IMR-90 (cell line): ENCODE measurements at regions not wholly inside any gene's neighbourhood (a gene's known extent, or its start where the extent isn't known, plus 50 kb on each side); places are given as distances from the start of the nearest gene placed in this dataset.

Source experiments
- ATAC-seq: fragments of 200-7000 bp; cut with Tn5 transposase; 2 replicates; pipeline ENCODE4 v1.9.1; 2020; ENCODE audit warnings: low read depth, mild to moderate bottlenecking, moderate library complexity
- BruUV-seq: library from RNA; stranded (reverse); fragments of 400-500 nt; replicated peaks from 2 replicates; lab custom pipeline; 2021; lab: Mats Ljungman, UMichigan
- CTCF ChIA-PET: fragments of 300-600 bp; formaldehyde crosslinking; extraction: SDS; loops from one replicate; lab custom pipeline; 2021; ENCODE audit warnings: antibody characterized with exemption; lab: Yijun Ruan, JAX
- POLR2A ChIA-PET: fragments of 300-600 bp; sonication (Branson Sonifier 250); formaldehyde crosslinking; loops from one replicate; lab custom pipeline; 2022; ENCODE audit warnings: antibody characterized with exemption; ENCODE audit not compliant: unreplicated experiment; lab: Charles Lee
- DNase-seq: peaks from one replicate; pipeline ENCODE4 v3.0.0; 2013
- H2AFZ ChIP-seq: replicated peaks from 2 replicates; pipeline ENCODE3; 2013; ENCODE audit warnings: low read length, mild to moderate bottlenecking; ENCODE audit not compliant: poor library complexity
- H2AK5ac ChIP-seq: 2 replicates; pipeline ENCODE4 v1.6.1; 2013; ENCODE audit warnings: low read depth, low read length, inconsistent platforms
- H2AK9ac ChIP-seq: replicated peaks from 2 replicates; pipeline ENCODE3; 2013; ENCODE audit warnings: mild to moderate bottlenecking, low read depth, low read length, moderate library complexity; ENCODE audit not compliant: poor library complexity
- H2BK120ac ChIP-seq: 2 replicates; pipeline ENCODE4 v1.6.1; 2013; ENCODE audit warnings: low read depth, low read length, inconsistent platforms
- H2BK15ac ChIP-seq: 3 replicates; pipeline ENCODE4 v1.6.1; 2013; ENCODE audit warnings: low read depth, low read length, inconsistent platforms
- H2BK20ac ChIP-seq: 2 replicates; pipeline ENCODE4 v1.6.1; 2013; ENCODE audit warnings: low read depth, mild to moderate bottlenecking, inconsistent platforms, low read length, moderate library complexity
- H2BK5ac ChIP-seq: 2 replicates; pipeline ENCODE4 v1.6.1; 2013; ENCODE audit warnings: mild to moderate bottlenecking, low read depth, low read length, inconsistent platforms; ENCODE audit not compliant: poor library complexity, severe bottlenecking
- H3K14ac ChIP-seq: replicated peaks from 2 replicates; pipeline ENCODE4 v1.6.1; 2013; ENCODE audit warnings: low read depth, low read length, inconsistent platforms
- H3K18ac ChIP-seq: 2 replicates; pipeline ENCODE4 v1.6.1; 2013; ENCODE audit warnings: low read depth, low read length, control low read depth
- H3K23ac ChIP-seq: 2 replicates; pipeline ENCODE4 v1.6.1; 2013; ENCODE audit warnings: low read depth, low read length, inconsistent platforms
- H3K27ac ChIP-seq: 2 replicates; pipeline ENCODE4 v1.5.1; 2013; ENCODE audit warnings: mild to moderate bottlenecking, control low read depth, low read length; ENCODE audit not compliant: insufficient read depth
- H3K27me3 ChIP-seq: 2 replicates; pipeline ENCODE4 v1.6.1; 2013; ENCODE audit warnings: low read length; ENCODE audit not compliant: control insufficient read depth, insufficient read depth
- H3K36me3 ChIP-seq: 2 replicates; pipeline ENCODE4 v1.6.1; 2013; ENCODE audit warnings: low read length, mixed read lengths; ENCODE audit not compliant: control insufficient read depth, insufficient read depth
- H3K4ac ChIP-seq: 2 replicates; pipeline ENCODE4 v1.6.1; 2013; ENCODE audit warnings: low read depth, low read length, inconsistent platforms
- H3K4me1 ChIP-seq: 2 replicates; pipeline ENCODE4 v1.6.1; 2013; ENCODE audit warnings: low read length, mixed read lengths; ENCODE audit not compliant: control insufficient read depth, insufficient read depth
- H3K4me2 ChIP-seq: 2 replicates; pipeline ENCODE4 v1.6.1; 2013; ENCODE audit warnings: low read depth, mild to moderate bottlenecking, control low read depth, low read length, moderate library complexity
- H3K4me3 ChIP-seq: 2 replicates; pipeline ENCODE4 v1.5.1; 2013; ENCODE audit warnings: low read depth, mild to moderate bottlenecking, control low read depth, low read length, moderate library complexity; ENCODE audit not compliant: insufficient read depth
- H3K56ac ChIP-seq: 2 replicates; pipeline ENCODE4 v1.6.1; 2013; ENCODE audit warnings: low read length, inconsistent platforms; ENCODE audit not compliant: insufficient read depth; ENCODE audit errors: extremely low read depth
- H3K79me1 ChIP-seq, 2 experiments: 2 replicates each; pipeline ENCODE4 v1.6.1; 2013; ENCODE audit warnings: low read length in 2 of 2, inconsistent platforms in 1 of 2, low read depth in 1 of 2
- H3K9ac ChIP-seq: 2 replicates; pipeline ENCODE4 v1.6.1; 2013; ENCODE audit warnings: low read depth, low read length, control low read depth
- H3K9me1 ChIP-seq: 2 replicates; pipeline ENCODE4 v1.6.1; 2013; ENCODE audit warnings: low read length, inconsistent platforms; ENCODE audit not compliant: insufficient read depth
- H3K9me3 ChIP-seq: 2 replicates; pipeline ENCODE4 v1.6.1; 2013; ENCODE audit warnings: low read length; ENCODE audit not compliant: control insufficient read depth, insufficient read depth
- H4K20me1 ChIP-seq: 2 replicates; pipeline ENCODE4 v1.6.1; 2013; ENCODE audit warnings: low read length, inconsistent platforms; ENCODE audit not compliant: insufficient read depth
- H4K5ac ChIP-seq: 2 replicates; pipeline ENCODE4 v1.6.1; 2013; ENCODE audit warnings: mild to moderate bottlenecking, low read depth, low read length, control low read depth
- H4K8ac ChIP-seq, 2 experiments: 2 replicates each; pipeline ENCODE4 v1.6.1; 2013; ENCODE audit warnings: low read depth in 2 of 2, low read length in 2 of 2, control low read depth in 1 of 2, inconsistent platforms in 1 of 2
- H4K91ac ChIP-seq: 2 replicates; pipeline ENCODE4 v1.6.1; 2013; ENCODE audit warnings: low read depth, low read length, inconsistent platforms; ENCODE audit not compliant: insufficient read depth
- BHLHE40 ChIP-seq: fragments of 150-350 bp; IDR thresholded peaks from 2 replicates; pipeline ENCODE4 v1.6.1; 2016; ENCODE audit warnings: mild to moderate bottlenecking, low read depth, low read length
- CEBPB ChIP-seq: IDR thresholded peaks from 2 replicates; pipeline ENCODE4 v1.6.1; 2012; ENCODE audit warnings: low read depth, low read length, improper control_type of control experiment
- CHD1 ChIP-seq: IDR thresholded peaks from 2 replicates; pipeline ENCODE4 v1.6.1; 2012; ENCODE audit warnings: low read depth, low read length, improper control_type of control experiment
- FOS ChIP-seq: fragments of 150-350 bp; IDR thresholded peaks from 2 replicates; pipeline ENCODE4 v1.6.1; 2016; ENCODE audit warnings: low read depth, low read length
- MAFK ChIP-seq: IDR thresholded peaks from 2 replicates; pipeline ENCODE4 v1.6.1; 2012; ENCODE audit warnings: low read depth, low read length, improper control_type of control experiment
- MAZ ChIP-seq: IDR thresholded peaks from 2 replicates; pipeline ENCODE4 v1.6.1; 2012; ENCODE audit warnings: low read depth, mild to moderate bottlenecking, low read length, improper control_type of control experiment, moderate library complexity, borderline replicate concordance
- MXI1 ChIP-seq: IDR thresholded peaks from 2 replicates; pipeline ENCODE4 v1.6.1; 2012; ENCODE audit warnings: low read depth, mild to moderate bottlenecking, low read length, moderate library complexity, borderline replicate concordance
- POLR2A ChIP-seq: IDR thresholded peaks from 2 replicates; pipeline ENCODE4 v1.6.1; 2012; ENCODE audit warnings: mild to moderate bottlenecking, low read depth, low read length
- RCOR1 ChIP-seq: IDR thresholded peaks from 2 replicates; pipeline ENCODE4 v1.6.1; 2012; ENCODE audit warnings: mild to moderate bottlenecking, low read length, improper control_type of control experiment; ENCODE audit not compliant: insufficient replicate concordance
- RFX5 ChIP-seq: IDR thresholded peaks from 2 replicates; pipeline ENCODE4 v1.8.0; 2012; ENCODE audit warnings: low read depth, mild to moderate bottlenecking, low read length, moderate library complexity
- WGBS, 2 experiments: methylation state at CpG; one replicate each; pipeline versions ENCODE4 v1.1.5 to v1.1.7; 2013; ENCODE audit warnings: missing lambda C conversion rate in 2 of 2; ENCODE audit not compliant: insufficient read length in 1 of 2; ENCODE audit errors: extremely low coverage in 2 of 2; 5-methylcytosine and 5-hydroxymethylcytosine counted together
- dilution Hi-C: fragments of 300-500 bp; cut with HindIII; formaldehyde crosslinking; loops from one replicate; pipeline ENCODE4 v1.14.3; 2018; ENCODE audit warnings: low sequenced_read_pairs; ENCODE audit not compliant: unreplicated experiment
- in situ Hi-C: fragments of 300-500 bp; cut with MboI; formaldehyde crosslinking; loops from 3 replicates; pipeline ENCODE4 v1.14.3; 2019; ENCODE audit warnings: low sequenced_read_pairs, inconsistent platforms, mixed read lengths
- intact Hi-C: fragments of 100-400 bp; cut with micrococcal nuclease; formaldehyde crosslinking; loops from 2 replicates; pipeline ENCODE4 v1.10.0; 2022
- TF ChIP-seq, protein P1 (sequence below): fragments of 150-350 bp; IDR thresholded peaks from 2 replicates; pipeline ENCODE4 v1.6.1; 2016; ENCODE audit warnings: low read depth, mild to moderate bottlenecking, low read length, moderate library complexity, borderline replicate concordance
- TF ChIP-seq, protein P2 (sequence below): fragments of 150-350 bp; IDR thresholded peaks from 2 replicates; pipeline ENCODE4 v1.6.1; 2017; ENCODE audit warnings: mild to moderate bottlenecking, antibody characterized with exemption, low read length, low read depth
- TF ChIP-seq, protein P3 (sequence below): conservative IDR thresholded peaks from 2 replicates; pipeline ENCODE4 v1.5.1; 2012; ENCODE audit warnings: mild to moderate bottlenecking, low read depth, low read length, improper control_type of control experiment

- Histone ChIP-seq H3K4me2 (no peak overlapping the region), H3K9ac (no peak overlapping the region), H3K27me3 (no peaks in the 10 kb centered on the region), H4K5ac (no peak overlapping the region), H3K14ac (no peak overlapping the region), H3K4me3 (no peak overlapping the region), H3K23ac (no peak overlapping the region), H3K18ac (no peak overlapping the region), H3K4ac (no peak overlapping the region), H3K4me1 (no peaks in the 10 kb centered on the region), H3K56ac (no peak overlapping the region), H4K8ac (no peak overlapping the region), H2BK120ac (no peak overlapping the region), H2AFZ (no peak overlapping the region), H2BK20ac (no peak overlapping the region), H3K9me1 (no peaks in the 10 kb centered on the region), H2AK5ac (no peak overlapping the region), H4K91ac (no peak overlapping the region), H3K9me3 (no peaks in the 10 kb centered on the region), H3K79me1 (no peaks in the 10 kb centered on the region), H4K20me1 (no peaks in the 10 kb centered on the region), H2BK5ac (no peak overlapping the region), H3K36me3 (no peaks in the 10 kb centered on the region), H3K27ac (no peak overlapping the region), H2AK9ac (no peak overlapping the region), H2BK15ac (no peak overlapping the region)
- dilution Hi-C loops: no loop called here
- no CpG with 5 or more reads among the region's 4 CpGs for WGBS, 2 experiments
- BruUV-seq: no TSS peak
- ATAC-seq (no peak), DNase-seq (no peak)
- in situ Hi-C loops: no loop called here
- POLR2A ChIA-PET: no interaction called here
- intact Hi-C loops: no loop called here
- CTCF ChIA-PET: no interaction called here
- no peak for TF ChIP-seq MAZ
- TF ChIP-seq MXI1: no peak
- TF ChIP-seq CEBPB: no peak
- TF ChIP-seq RCOR1: no peak
- no peak for TF ChIP-seq FOS
- TF ChIP-seq, protein P1, sequence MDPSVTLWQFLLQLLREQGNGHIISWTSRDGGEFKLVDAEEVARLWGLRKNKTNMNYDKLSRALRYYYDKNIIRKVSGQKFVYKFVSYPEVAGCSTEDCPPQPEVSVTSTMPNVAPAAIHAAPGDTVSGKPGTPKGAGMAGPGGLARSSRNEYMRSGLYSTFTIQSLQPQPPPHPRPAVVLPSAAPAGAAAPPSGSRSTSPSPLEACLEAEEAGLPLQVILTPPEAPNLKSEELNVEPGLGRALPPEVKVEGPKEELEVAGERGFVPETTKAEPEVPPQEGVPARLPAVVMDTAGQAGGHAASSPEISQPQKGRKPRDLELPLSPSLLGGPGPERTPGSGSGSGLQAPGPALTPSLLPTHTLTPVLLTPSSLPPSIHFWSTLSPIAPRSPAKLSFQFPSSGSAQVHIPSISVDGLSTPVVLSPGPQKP: no peak
- TF ChIP-seq MAFK: no peak
- no peak for TF ChIP-seq BHLHE40
- no peak for TF ChIP-seq POLR2A
- TF ChIP-seq, protein P2, sequence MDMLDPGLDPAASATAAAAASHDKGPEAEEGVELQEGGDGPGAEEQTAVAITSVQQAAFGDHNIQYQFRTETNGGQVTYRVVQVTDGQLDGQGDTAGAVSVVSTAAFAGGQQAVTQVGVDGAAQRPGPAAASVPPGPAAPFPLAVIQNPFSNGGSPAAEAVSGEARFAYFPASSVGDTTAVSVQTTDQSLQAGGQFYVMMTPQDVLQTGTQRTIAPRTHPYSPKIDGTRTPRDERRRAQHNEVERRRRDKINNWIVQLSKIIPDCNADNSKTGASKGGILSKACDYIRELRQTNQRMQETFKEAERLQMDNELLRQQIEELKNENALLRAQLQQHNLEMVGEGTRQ: no peak
- no peak for TF ChIP-seq CHD1
- no peak for TF ChIP-seq RFX5
- TF ChIP-seq, protein P3, sequence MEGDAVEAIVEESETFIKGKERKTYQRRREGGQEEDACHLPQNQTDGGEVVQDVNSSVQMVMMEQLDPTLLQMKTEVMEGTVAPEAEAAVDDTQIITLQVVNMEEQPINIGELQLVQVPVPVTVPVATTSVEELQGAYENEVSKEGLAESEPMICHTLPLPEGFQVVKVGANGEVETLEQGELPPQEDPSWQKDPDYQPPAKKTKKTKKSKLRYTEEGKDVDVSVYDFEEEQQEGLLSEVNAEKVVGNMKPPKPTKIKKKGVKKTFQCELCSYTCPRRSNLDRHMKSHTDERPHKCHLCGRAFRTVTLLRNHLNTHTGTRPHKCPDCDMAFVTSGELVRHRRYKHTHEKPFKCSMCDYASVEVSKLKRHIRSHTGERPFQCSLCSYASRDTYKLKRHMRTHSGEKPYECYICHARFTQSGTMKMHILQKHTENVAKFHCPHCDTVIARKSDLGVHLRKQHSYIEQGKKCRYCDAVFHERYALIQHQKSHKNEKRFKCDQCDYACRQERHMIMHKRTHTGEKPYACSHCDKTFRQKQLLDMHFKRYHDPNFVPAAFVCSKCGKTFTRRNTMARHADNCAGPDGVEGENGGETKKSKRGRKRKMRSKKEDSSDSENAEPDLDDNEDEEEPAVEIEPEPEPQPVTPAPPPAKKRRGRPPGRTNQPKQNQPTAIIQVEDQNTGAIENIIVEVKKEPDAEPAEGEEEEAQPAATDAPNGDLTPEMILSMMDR: no peak
These were observed 1300.8 kb upstream of the B3GALT2 start for GRCh38 chr1:194487172-194487571.
